Erythroblast (primary cell): ENCODE measurements at regions not wholly inside any gene's neighbourhood (a gene's known extent, or its start where the extent isn't known, plus 50 kb on each side); places are given as distances from the start of the nearest gene placed in this dataset.

Experiments
- GATA1 ChIP-seq: IDR thresholded peaks from 2 replicates; pipeline ENCODE4 v1.6.1; 2011; ENCODE audit warnings: low read depth, mild to moderate bottlenecking, control low read depth, low read length, moderate library complexity
- POLR2A ChIP-seq: IDR thresholded peaks from 2 replicates; pipeline ENCODE4 v1.6.1; 2011; ENCODE audit warnings: mild to moderate bottlenecking, low read length

DNA sequence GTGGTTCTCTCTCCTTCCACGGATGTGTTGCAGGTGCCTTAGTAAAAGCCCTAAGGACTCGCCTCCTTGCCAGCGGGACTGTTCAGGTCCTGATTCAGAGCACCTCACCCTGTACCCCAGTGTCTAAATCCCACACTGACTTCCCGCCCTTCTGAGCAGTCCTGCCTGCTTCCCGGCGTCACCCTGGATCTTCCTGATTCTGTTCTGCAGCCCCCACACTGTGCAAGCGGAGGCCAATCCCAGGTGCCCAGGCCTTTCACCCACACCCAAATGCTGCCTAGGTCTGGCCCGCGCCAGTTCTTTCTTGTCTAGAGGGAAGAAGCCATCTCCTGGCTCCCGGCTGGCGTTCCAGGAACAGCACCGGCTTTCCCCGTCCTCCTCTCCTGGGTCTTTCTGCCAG is 95.9 kb upstream of the GALNT2 start:
- no peak for TF ChIP-seq POLR2A
- no peak for TF ChIP-seq GATA1
